ENCODE measurements at regions not wholly inside any gene's neighbourhood (a gene's known extent, or its start where the extent isn't known, plus 50 kb on each side); places are given as distances from the start of the nearest gene placed in this dataset.

DNA sequence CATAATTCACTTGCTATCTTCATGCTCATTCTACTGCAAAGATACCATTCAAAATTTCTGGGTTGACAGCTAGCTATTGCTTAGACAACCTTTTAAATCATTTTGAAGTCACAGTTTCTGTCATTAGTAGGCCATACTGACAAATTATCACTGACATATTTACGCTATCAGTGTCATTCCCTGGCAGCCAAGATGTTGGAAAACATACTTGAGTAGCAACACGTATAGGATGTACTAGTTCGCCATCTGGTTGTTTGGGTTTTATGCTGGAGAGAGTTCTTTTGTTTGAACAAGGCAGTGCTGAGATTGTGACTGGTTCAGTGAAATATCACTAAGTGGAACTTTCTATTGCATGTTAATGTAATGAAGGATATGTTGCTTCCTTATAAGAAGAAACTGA is 621.9 kb downstream of the DTWD2 start:
- Histone ChIP-seq H3K4me3 (no peak overlapping the region), H3K9me3 (no peaks in the 10 kb centered on the region), H3K4me2 (no peak overlapping the region), H3K4me1 (no peaks in the 10 kb centered on the region), H3K27ac (no peak overlapping the region)
- POLR2A ChIA-PET = no interaction called here
- TF ChIP-seq NFE2L2 (conservative IDR thresholded peaks at IDR 0.05; ENCODE audit: low read length) = no peak
- TF ChIP-seq RNF2 (IDR thresholded peaks at IDR 0.05; ENCODE audit: borderline replicate concordance, low read depth) = no peak
- TF ChIP-seq E2F6 (IDR thresholded peaks at IDR 0.05; ENCODE audit: borderline replicate concordance, low read depth) = no peak
- TF ChIP-seq NPAS2 (CRISPR knock-in tag; IDR thresholded peaks at IDR 0.05; ENCODE audit: borderline replicate concordance) = no peak
- 11% methylated on average over 3 of the region's 3 CpGs for WGBS (ENCODE audit: missing lambda C conversion rate)
- CTCF ChIA-PET = no interaction called here
- FAIRE-seq = no peak
- ATAC-seq = no peak
- no peak for DNase-seq (ENCODE audit: low read depth in 1 of 2, low spot score in 1 of 2)

GRCh38 chr5:118365718-118366117 is 622.6 kb downstream of the DTWD2 start:
- no peaks in the 10 kb centered on the region for H3K9me3 ChIP-seq
- no peak for DNase-seq (ENCODE audit: low read depth in 1 of 2, low spot score in 1 of 2)
- H3K4me3 ChIP-seq = no peak overlapping the region
- H3K4me2 ChIP-seq = no peak overlapping the region
- TF ChIP-seq BHLHE40 (IDR thresholded peaks at IDR 0.05; ENCODE audit: low read depth, low read length) (no peak), HOXB5 (CRISPR knock-in tag; IDR thresholded peaks at IDR 0.05) (no peak), E2F6 (IDR thresholded peaks at IDR 0.05; ENCODE audit: borderline replicate concordance, low read depth) (no peak), RFX5 (IDR thresholded peaks at IDR 0.05) (no peak), MYC (IDR thresholded peaks at IDR 0.05; ENCODE audit: borderline replicate concordance, low read length) (no peak)
- TF ChIP-seq, protein P1, sequence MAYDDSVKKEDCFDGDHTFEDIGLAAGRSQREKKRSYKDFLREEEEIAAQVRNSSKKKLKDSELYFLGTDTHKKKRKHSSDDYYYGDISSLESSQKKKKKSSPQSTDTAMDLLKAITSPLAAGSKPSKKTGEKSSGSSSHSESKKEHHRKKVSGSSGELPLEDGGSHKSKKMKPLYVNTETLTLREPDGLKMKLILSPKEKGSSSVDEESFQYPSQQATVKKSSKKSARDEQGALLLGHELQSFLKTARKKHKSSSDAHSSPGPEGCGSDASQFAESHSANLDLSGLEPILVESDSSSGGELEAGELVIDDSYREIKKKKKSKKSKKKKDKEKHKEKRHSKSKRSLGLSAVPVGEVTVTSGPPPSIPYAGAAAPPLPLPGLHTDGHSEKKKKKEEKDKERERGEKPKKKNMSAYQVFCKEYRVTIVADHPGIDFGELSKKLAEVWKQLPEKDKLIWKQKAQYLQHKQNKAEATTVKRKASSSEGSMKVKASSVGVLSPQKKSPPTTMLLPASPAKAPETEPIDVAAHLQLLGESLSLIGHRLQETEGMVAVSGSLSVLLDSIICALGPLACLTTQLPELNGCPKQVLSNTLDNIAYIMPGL (CRISPR knock-in tag; IDR thresholded peaks at IDR 0.05; ENCODE audit: borderline replicate concordance) = no peak
- TF ChIP-seq, protein P2, sequence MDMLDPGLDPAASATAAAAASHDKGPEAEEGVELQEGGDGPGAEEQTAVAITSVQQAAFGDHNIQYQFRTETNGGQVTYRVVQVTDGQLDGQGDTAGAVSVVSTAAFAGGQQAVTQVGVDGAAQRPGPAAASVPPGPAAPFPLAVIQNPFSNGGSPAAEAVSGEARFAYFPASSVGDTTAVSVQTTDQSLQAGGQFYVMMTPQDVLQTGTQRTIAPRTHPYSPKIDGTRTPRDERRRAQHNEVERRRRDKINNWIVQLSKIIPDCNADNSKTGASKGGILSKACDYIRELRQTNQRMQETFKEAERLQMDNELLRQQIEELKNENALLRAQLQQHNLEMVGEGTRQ (IDR thresholded peaks at IDR 0.05) = no peak
- H3K4me1 ChIP-seq = no peaks in the 10 kb centered on the region
- ATAC-seq = no peak
- WGBS (ENCODE audit: missing lambda C conversion rate) = 30% methylated on average over 4 of the region's 4 CpGs
- POLR2A ChIA-PET = no interaction called here
- CTCF ChIA-PET = no interaction called here
- no peak for FAIRE-seq
- no peak overlapping the region for H3K27ac ChIP-seq

GRCh38 chr5:118354797-118355196 is 633.5 kb downstream of the DTWD2 start:
- TF ChIP-seq EHF (CRISPR knock-in tag; IDR thresholded peaks at IDR 0.05) (no peak), CHD2 (IDR thresholded peaks at IDR 0.05; ENCODE audit: low read length, partially characterized antibody) (no peak), RFX5 (IDR thresholded peaks at IDR 0.05) (no peak), CBX8 (IDR thresholded peaks at IDR 0.05) (no peak), ZSCAN20 (CRISPR knock-in tag; IDR thresholded peaks at IDR 0.05) (no peak), HOXA7 (CRISPR knock-in tag; IDR thresholded peaks at IDR 0.05) (no peak), EP300 (IDR thresholded peaks at IDR 0.05) (no peak), RARB (CRISPR knock-in tag; IDR thresholded peaks at IDR 0.05) (no peak), TP53 (CRISPR knock-in tag; IDR thresholded peaks at IDR 0.05) (no peak), POLR2AphosphoS2 (conservative IDR thresholded peaks at IDR 0.05; ENCODE audit: low read length) (no peak), POLR2A (IDR thresholded peaks at IDR 0.05; ENCODE audit: low read length) (no peak), PHF8 (IDR thresholded peaks at IDR 0.05; ENCODE audit: borderline replicate concordance, low read depth) (no peak), KDM5A (IDR thresholded peaks at IDR 0.05) (no peak), JUN (IDR thresholded peaks at IDR 0.05) (no peak), ZC3H11A (IDR thresholded peaks at IDR 0.05) (no peak), HDAC2 (IDR thresholded peaks at IDR 0.05) (no peak), FOSB (CRISPR knock-in tag; IDR thresholded peaks at IDR 0.05) (no peak), BHLHE40 (IDR thresholded peaks at IDR 0.05; ENCODE audit: low read depth, low read length) (no peak)
- TF ChIP-seq, protein P3, sequence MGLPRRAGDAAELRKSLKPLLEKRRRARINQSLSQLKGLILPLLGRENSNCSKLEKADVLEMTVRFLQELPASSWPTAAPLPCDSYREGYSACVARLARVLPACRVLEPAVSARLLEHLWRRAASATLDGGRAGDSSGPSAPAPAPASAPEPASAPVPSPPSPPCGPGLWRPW (IDR thresholded peaks at IDR 0.05) = no peak
- TF ChIP-seq, protein P4, sequence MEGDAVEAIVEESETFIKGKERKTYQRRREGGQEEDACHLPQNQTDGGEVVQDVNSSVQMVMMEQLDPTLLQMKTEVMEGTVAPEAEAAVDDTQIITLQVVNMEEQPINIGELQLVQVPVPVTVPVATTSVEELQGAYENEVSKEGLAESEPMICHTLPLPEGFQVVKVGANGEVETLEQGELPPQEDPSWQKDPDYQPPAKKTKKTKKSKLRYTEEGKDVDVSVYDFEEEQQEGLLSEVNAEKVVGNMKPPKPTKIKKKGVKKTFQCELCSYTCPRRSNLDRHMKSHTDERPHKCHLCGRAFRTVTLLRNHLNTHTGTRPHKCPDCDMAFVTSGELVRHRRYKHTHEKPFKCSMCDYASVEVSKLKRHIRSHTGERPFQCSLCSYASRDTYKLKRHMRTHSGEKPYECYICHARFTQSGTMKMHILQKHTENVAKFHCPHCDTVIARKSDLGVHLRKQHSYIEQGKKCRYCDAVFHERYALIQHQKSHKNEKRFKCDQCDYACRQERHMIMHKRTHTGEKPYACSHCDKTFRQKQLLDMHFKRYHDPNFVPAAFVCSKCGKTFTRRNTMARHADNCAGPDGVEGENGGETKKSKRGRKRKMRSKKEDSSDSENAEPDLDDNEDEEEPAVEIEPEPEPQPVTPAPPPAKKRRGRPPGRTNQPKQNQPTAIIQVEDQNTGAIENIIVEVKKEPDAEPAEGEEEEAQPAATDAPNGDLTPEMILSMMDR (IDR thresholded peaks at IDR 0.05) = no peak
- Histone ChIP-seq H3K9me3 (no peaks in the 10 kb centered on the region), H3K4me3 (no peak overlapping the region), H3K27ac (no peak overlapping the region), H3K4me1 (no peaks in the 10 kb centered on the region), H3K4me2 (no peak overlapping the region)
- DNase-seq (ENCODE audit: low read depth in 1 of 2, low spot score in 1 of 2) = no peak
- POLR2A ChIA-PET = no interaction called here
- CTCF ChIA-PET = no interaction called here
- no peak for ATAC-seq
- no peak for FAIRE-seq
